ENCODE measurements at regions not wholly inside any gene's neighbourhood (a gene's known extent, or its start where the extent isn't known, plus 50 kb on each side); places are given as distances from the start of the nearest gene placed in this dataset.

- intact Hi-C loops (cut with DNase I; ENCODE audit: low total_unique reads) = no loop called here
- TF ChIP-seq CTCF (IDR thresholded peaks at IDR 0.05) = no peak
- no peak for TF ChIP-seq POLR2A (IDR thresholded peaks at IDR 0.05)
- WGBS, 2 donors = 80 to 86% methylated on average over 2 of the region's 2 CpGs
Measured at GRCh38 chr5:119899981-119900380, 270.6 kb downstream of the FAM170A start.

GRCh38 chr5:119902593-119902992 is 273.2 kb downstream of the FAM170A start:
- whole genome bisulfite sequencing, 2 donors = 82 to 85% methylated on average over 2 of the region's 2 CpGs
- no peak for DNase-seq (ENCODE audit: low spot score in 2 of 2)
- no peak for TF ChIP-seq POLR2A (IDR thresholded peaks at IDR 0.05)
- no peak for TF ChIP-seq CTCF (IDR thresholded peaks at IDR 0.05)
- no peak overlapping the region for H3K4me3 ChIP-seq (ENCODE audit: low read depth, poor library complexity, severe bottlenecking)
- intact Hi-C loops (cut with DNase I; ENCODE audit: low total_unique reads) = no loop called here

More at GRCh38 chr5:119899981-119900380, 270.6 kb downstream of the FAM170A start:
- no peak overlapping the region for H3K4me3 ChIP-seq (ENCODE audit: low read depth, poor library complexity, severe bottlenecking)
- no peak for DNase-seq (ENCODE audit: low spot score in 2 of 2)

- intact Hi-C loops (cut with DNase I; ENCODE audit: low total_unique reads) = no loop called here
- H3K4me3 ChIP-seq (ENCODE audit: low read depth, poor library complexity, severe bottlenecking) = no peak overlapping the region
- TF ChIP-seq CTCF (IDR thresholded peaks at IDR 0.05) (no peak), POLR2A (IDR thresholded peaks at IDR 0.05) (no peak)
- no peak for DNase-seq (ENCODE audit: low spot score in 2 of 2)
- 68 to 77% methylated on average over 3 of the region's 3 CpGs for WGBS, 2 donors
Measured at GRCh38 chr5:119913425-119913824, 284.1 kb downstream of the FAM170A start.

- TF ChIP-seq CTCF (IDR thresholded peaks at IDR 0.05) (no peak), POLR2A (IDR thresholded peaks at IDR 0.05) (no peak)
- H3K4me3 ChIP-seq (ENCODE audit: low read depth, poor library complexity, severe bottlenecking) = no peak overlapping the region
- intact Hi-C loops (cut with DNase I; ENCODE audit: low total_unique reads) = no loop called here
- WGBS, 2 donors = 78 to 87% methylated on average over 1 of the region's 1 CpG
- no peak for DNase-seq (ENCODE audit: low spot score in 2 of 2)
Measured at GRCh38 chr5:119919279-119919678, 289.9 kb downstream of the FAM170A start.

- 78 to 90% methylated on average over 1 of the region's 1 CpG for WGBS, 2 donors
- no peak overlapping the region for H3K4me3 ChIP-seq (ENCODE audit: low read depth, poor library complexity, severe bottlenecking)
- intact Hi-C loops (cut with DNase I; ENCODE audit: low total_unique reads) = no loop called here
- DNase-seq (ENCODE audit: low spot score in 2 of 2) = no peak
- TF ChIP-seq POLR2A (IDR thresholded peaks at IDR 0.05) (no peak), CTCF (IDR thresholded peaks at IDR 0.05) (no peak)
Measured at GRCh38 chr5:119926301-119926700, 296.9 kb downstream of the FAM170A start.

GRCh38 chr5:119928974-119929373 is 299.6 kb downstream of the FAM170A start:
- TF ChIP-seq POLR2A (IDR thresholded peaks at IDR 0.05) = no peak
- no peak for TF ChIP-seq CTCF (IDR thresholded peaks at IDR 0.05)

More at GRCh38 chr5:119928974-119929373, 299.6 kb downstream of the FAM170A start:
- intact Hi-C loops (cut with DNase I; ENCODE audit: low total_unique reads) = no loop called here
- no peak overlapping the region for H3K4me3 ChIP-seq (ENCODE audit: low read depth, poor library complexity, severe bottlenecking)
- no peak for DNase-seq (ENCODE audit: low spot score in 2 of 2)
